ENCODE measurements at regions not wholly inside any gene's neighbourhood (a gene's known extent, or its start where the extent isn't known, plus 50 kb on each side); places are given as distances from the start of the nearest gene placed in this dataset.

DNA sequence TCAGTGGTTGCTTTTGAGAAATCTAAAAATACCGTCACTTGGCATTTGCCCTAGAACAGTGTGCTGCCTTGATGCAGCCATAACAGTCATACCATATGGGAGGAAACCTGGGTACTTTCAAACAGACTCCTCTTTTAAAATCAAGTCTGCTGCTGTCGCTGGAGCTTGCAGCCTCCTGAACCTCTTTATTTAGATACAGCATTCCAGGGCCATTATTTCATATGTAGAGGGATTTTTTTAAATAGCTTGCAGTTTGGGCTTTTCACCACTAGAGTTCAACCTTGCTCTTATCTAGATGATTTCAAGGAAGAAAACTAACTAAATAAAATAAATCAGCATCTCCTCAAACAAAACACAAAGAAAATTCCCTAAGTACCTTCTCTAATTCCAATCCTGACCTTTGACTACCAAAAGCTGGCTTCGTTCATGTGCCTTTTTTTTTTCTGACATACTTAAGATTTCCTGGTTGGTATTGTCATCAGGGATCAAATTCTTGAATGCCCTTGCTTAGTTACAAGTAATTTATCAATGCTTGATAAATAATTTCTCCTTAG is 111.6 kb downstream of the KBTBD8 start:
- Histone ChIP-seq H3K4me3 (no peak overlapping the region), H3K9me3 (no peaks in the 10 kb centered on the region), H3K4me1 (no peaks in the 10 kb centered on the region), H3K27ac (no peak overlapping the region), H3K27me3 (no peaks in the 10 kb centered on the region), H3K36me3 (no peaks in the 10 kb centered on the region)
- no peak for DNase-seq (ENCODE audit: low spot score in 2 of 2)
- intact Hi-C loops (cut with DNase I; ENCODE audit: low total_unique reads), result no loop called here
- no peak for TF ChIP-seq POLR2A (IDR thresholded peaks at IDR 0.05)
- TF ChIP-seq, protein P1, sequence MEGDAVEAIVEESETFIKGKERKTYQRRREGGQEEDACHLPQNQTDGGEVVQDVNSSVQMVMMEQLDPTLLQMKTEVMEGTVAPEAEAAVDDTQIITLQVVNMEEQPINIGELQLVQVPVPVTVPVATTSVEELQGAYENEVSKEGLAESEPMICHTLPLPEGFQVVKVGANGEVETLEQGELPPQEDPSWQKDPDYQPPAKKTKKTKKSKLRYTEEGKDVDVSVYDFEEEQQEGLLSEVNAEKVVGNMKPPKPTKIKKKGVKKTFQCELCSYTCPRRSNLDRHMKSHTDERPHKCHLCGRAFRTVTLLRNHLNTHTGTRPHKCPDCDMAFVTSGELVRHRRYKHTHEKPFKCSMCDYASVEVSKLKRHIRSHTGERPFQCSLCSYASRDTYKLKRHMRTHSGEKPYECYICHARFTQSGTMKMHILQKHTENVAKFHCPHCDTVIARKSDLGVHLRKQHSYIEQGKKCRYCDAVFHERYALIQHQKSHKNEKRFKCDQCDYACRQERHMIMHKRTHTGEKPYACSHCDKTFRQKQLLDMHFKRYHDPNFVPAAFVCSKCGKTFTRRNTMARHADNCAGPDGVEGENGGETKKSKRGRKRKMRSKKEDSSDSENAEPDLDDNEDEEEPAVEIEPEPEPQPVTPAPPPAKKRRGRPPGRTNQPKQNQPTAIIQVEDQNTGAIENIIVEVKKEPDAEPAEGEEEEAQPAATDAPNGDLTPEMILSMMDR (IDR thresholded peaks at IDR 0.05), result peak in 1 of 3 donors; percentile 36

DNA sequence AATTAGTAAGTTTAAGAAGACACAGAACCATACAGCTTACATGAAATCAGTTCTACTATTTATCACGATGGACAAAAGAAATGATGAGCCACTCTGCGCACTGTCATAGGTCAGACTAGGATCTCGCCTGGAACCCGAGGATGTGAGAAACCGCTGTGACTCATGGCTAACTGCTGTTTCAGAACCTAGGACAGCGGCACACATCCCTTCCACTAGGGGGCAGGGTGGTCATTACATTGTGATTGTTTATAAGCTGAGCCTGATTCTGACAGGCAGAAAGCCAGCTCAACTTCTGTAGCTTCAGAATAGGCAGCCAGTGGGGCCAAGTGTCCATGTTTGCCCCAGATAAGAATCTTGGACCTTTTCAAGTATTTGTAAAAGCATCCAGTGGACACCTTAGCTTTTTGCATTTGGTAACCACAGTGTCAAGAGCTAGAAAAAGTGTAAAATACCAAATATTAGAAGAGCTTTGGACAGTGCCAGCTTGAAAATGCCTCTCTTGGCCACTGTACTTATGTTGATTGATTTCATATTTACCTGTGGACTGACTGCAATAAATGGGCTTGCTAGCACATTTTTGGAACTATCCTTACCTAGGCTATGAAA is 115.8 kb downstream of the KBTBD8 start:
- no peak overlapping the region for H3K4me3 ChIP-seq
- H3K9me3 ChIP-seq, result no peaks in the 10 kb centered on the region
- intact Hi-C loops (cut with DNase I; ENCODE audit: low total_unique reads), result no loop called here
- no peaks in the 10 kb centered on the region for H3K4me1 ChIP-seq
- peak; percentile 60 to 69 for DNase-seq (ENCODE audit: low spot score in 2 of 2)
- no peaks in the 10 kb centered on the region for H3K27me3 ChIP-seq
- TF ChIP-seq POLR2A (IDR thresholded peaks at IDR 0.05), result no peak
- TF ChIP-seq, protein P1 (IDR thresholded peaks at IDR 0.05), result peak; percentile 42 to 84 (median 71)
- no peak for TF ChIP-seq POLR2AphosphoS5 (IDR thresholded peaks at IDR 0.05)
- H3K27ac ChIP-seq, result no peak overlapping the region
- no peaks in the 10 kb centered on the region for H3K36me3 ChIP-seq

DNA sequence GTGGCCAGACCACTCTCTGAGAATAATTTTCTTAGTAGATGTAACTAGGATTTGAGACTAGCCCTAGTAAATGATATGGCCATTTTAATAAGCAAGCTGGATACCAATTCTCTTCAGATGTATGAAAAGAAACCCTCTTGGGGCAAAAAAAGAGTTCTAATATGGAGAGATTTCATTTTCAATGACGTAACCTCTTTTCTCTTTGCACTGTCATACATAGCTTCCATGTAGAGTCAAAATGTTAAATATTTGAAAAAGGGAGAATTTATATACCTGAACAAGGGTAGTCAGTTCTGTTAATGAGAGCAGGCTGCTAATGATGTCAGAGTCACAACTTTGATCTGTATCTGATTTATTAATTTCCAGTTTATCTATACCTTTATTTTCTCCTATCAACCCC is 120.0 kb downstream of the KBTBD8 start:
- intact Hi-C loops (cut with DNase I; ENCODE audit: low total_unique reads), result no loop called here
- Histone ChIP-seq H3K36me3 (no peaks in the 10 kb centered on the region), H3K4me3 (no peak overlapping the region), H3K27me3 (no peaks in the 10 kb centered on the region), H3K27ac (no peak overlapping the region), H3K4me1 (no peaks in the 10 kb centered on the region), H3K9me3 (no peaks in the 10 kb centered on the region)
- no peak for TF ChIP-seq POLR2AphosphoS5 (IDR thresholded peaks at IDR 0.05)
- TF ChIP-seq, protein P1 (IDR thresholded peaks at IDR 0.05), result no peak
- no peak for TF ChIP-seq POLR2A (IDR thresholded peaks at IDR 0.05)
- no peak for DNase-seq (ENCODE audit: low spot score in 2 of 2)

DNA sequence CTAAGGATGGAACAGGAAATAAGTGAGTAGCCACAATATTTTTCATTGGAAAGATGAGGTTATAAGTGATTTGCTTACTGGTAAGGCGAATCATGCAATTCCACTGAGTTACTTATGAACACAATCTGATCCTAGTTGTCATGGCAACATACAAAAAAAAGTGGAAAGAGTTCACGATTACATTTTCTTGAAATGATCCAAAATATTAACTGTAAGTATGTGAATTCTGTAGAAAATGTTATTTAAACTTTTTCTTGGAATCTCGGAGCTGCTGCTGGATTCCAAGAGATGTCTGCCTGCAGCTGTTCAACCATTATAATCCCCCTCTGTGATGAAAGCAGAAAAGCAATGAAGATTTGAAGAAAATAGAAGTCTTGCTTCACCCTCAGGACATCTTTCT is 120.5 kb downstream of the KBTBD8 start:
- no peaks in the 10 kb centered on the region for H3K36me3 ChIP-seq
- intact Hi-C loops (cut with DNase I; ENCODE audit: low total_unique reads), result no loop called here
- no peaks in the 10 kb centered on the region for H3K27me3 ChIP-seq
- DNase-seq (ENCODE audit: low spot score in 2 of 2), result no peak
- no peak overlapping the region for H3K27ac ChIP-seq
- no peaks in the 10 kb centered on the region for H3K4me1 ChIP-seq
- no peak overlapping the region for H3K4me3 ChIP-seq
- H3K9me3 ChIP-seq, result peaks cover 0 to 5% of the 10 kb centered on the region in 2 donors
- no peak for TF ChIP-seq POLR2AphosphoS5 (IDR thresholded peaks at IDR 0.05)
- TF ChIP-seq, protein P1 (IDR thresholded peaks at IDR 0.05), result no peak
- no peak for TF ChIP-seq POLR2A (IDR thresholded peaks at IDR 0.05)

DNA sequence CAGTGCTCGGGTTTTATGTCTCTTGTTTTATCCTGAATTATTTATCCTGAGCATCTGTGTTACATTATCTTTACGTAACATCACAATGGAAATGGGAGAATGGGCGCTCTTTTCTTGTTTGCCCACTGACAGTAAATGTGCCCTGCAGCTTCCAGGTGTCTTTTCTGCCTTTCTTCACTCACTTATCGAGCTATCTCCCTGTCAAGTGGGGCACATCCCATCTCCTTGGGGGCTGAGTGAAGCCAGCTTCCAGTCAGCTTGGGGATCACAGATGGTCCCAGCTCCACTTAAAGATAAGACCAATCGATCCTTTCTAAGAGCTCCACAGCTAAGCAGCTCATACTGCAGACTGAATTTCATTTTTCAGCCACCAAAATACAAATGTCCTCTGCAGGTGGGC is 125.8 kb downstream of the KBTBD8 start:
- no peaks in the 10 kb centered on the region for H3K4me1 ChIP-seq
- H3K9me3 ChIP-seq, result peaks cover 0 to 27% of the 10 kb centered on the region in 2 donors
- H3K27me3 ChIP-seq, result no peaks in the 10 kb centered on the region
- H3K4me3 ChIP-seq, result no peak overlapping the region
- no peak overlapping the region for H3K27ac ChIP-seq
- TF ChIP-seq, protein P1 (IDR thresholded peaks at IDR 0.05), result no peak
- TF ChIP-seq POLR2A (IDR thresholded peaks at IDR 0.05), result no peak
- TF ChIP-seq POLR2AphosphoS5 (IDR thresholded peaks at IDR 0.05), result no peak
- no peaks in the 10 kb centered on the region for H3K36me3 ChIP-seq
- intact Hi-C loops (cut with DNase I; ENCODE audit: low total_unique reads), result no loop called here
- no peak for DNase-seq (ENCODE audit: low spot score in 2 of 2)

Measured in breast epithelium (tissue), 4 donors.